Peyer's patch (tissue), 4 donors: ENCODE measurements at regions not wholly inside any gene's neighbourhood (a gene's known extent, or its start where the extent isn't known, plus 50 kb on each side); places are given as distances from the start of the nearest gene placed in this dataset.

Experiments
- DNase-seq, 3 donors: peaks; one replicate each; pipeline ENCODE4 v3.0.0-alpha.2; 2017 to 2019
- H3K27ac ChIP-seq, 4 donors: fragments of 200-600 bp; sonication (generic); one replicate each; pipeline ENCODE4 v1.5.1; 2016 to 2019
- H3K27me3 ChIP-seq, 2 donors: fragments of 200-600 bp; sonication (generic); one replicate each; pipeline ENCODE4 v1.5.1; 2019
- H3K36me3 ChIP-seq, 3 donors: fragments of 200-600 bp; sonication (generic); one replicate each; pipeline ENCODE4 v1.5.1; 2016 to 2019
- H3K4me1 ChIP-seq, 4 donors: fragments of 200-600 bp; sonication (generic); one replicate each; pipeline ENCODE4 v1.5.1; 2016 to 2019
- H3K4me3 ChIP-seq, 4 donors: fragments of 200-600 bp; sonication (generic); 1 replicate in 3 of 4; 2 replicates in 1 of 4; pipeline ENCODE4 v1.5.1; 2016 to 2019; ENCODE audit warnings: mild to moderate bottlenecking in 1 of 4
- H3K9me3 ChIP-seq, 4 donors: fragments of 200-600 bp; sonication (generic); one replicate each; pipeline ENCODE4 v1.5.1; 2016 to 2019; ENCODE audit warnings: mild to moderate bottlenecking in 1 of 4
- CTCF ChIP-seq, 6 experiments: fragments of 450-650 bp in 4 of 6; fragments of 200-600 bp in 2 of 6; sonication (generic) in 1 of 6; IDR thresholded peaks; one replicate each; pipeline ENCODE4 v1.5.1; 2017 to 2019; ENCODE audit warnings: antibody characterized with exemption in 6 of 6, mild to moderate bottlenecking in 3 of 6, moderate library complexity in 1 of 6
- POLR2A ChIP-seq, 2 donors: fragments of 450-650 bp; IDR thresholded peaks; one replicate each; pipeline ENCODE4 v1.5.1; 2017; ENCODE audit warnings: antibody characterized with exemption in 2 of 2, mild to moderate bottlenecking in 2 of 2, moderate library complexity in 2 of 2

DNA sequence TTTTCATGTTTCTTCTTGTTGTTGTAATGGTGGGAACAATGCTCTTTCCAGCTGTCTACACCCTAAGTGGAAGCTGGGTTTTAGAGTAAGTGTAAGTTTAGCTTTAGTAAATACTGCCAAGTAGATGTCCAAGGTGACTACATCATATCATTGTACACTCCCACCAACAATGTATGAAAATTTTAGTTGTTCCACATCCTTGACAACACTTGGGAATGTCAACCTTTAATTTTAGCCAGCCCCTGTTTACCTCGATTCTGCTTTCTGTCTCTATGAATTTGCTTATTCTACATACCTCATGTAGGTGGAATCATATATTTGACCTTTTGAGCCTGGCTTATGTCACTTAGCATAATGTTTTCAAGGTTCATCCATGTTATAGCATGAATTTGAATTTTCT lies 93.0 kb downstream of the MTPAP start:
- H3K4me1 ChIP-seq: no peaks in the 10 kb centered on the region
- no peak overlapping the region for H3K4me3 ChIP-seq
- H3K36me3 ChIP-seq: no peaks in the 10 kb centered on the region
- H3K27ac ChIP-seq: no peak overlapping the region
- DNase-seq: no peak
- TF ChIP-seq POLR2A (IDR thresholded peaks at IDR 0.05) (no peak), CTCF (IDR thresholded peaks at IDR 0.05) (no peak)
- peaks cover 0 to 2% (median 0%) of the 10 kb centered on the region in 4 donors for H3K9me3 ChIP-seq
- no peaks in the 10 kb centered on the region for H3K27me3 ChIP-seq

DNA sequence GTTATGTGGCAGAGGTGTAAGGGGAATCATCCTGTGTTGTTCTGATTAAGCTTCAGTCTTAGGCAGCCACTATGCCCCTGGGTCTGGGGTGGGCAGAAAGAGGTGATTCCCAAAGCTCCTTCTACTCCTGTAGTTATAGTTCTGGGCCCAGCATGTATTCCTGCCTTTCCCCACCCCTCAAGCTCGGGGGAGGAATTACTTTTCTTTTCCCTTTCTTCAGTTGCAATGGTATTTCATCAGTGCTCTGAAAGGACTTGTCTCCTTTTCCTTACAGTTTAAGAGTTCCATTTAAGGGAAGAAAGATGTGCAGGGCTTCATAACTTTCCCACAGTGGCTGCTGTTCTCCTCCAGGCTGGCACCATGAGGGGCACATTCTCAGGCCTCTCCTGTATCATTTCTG lies 94.2 kb downstream of the MTPAP start:
- no peak overlapping the region for H3K27ac ChIP-seq
- H3K27me3 ChIP-seq: no peaks in the 10 kb centered on the region
- H3K4me1 ChIP-seq: no peaks in the 10 kb centered on the region
- no peaks in the 10 kb centered on the region for H3K36me3 ChIP-seq
- peaks cover 0 to 2% (median 0%) of the 10 kb centered on the region in 4 donors for H3K9me3 ChIP-seq
- TF ChIP-seq POLR2A (IDR thresholded peaks at IDR 0.05) (no peak), CTCF (IDR thresholded peaks at IDR 0.05) (no peak)
- H3K4me3 ChIP-seq: no peak overlapping the region
- DNase-seq: no peak

GRCh38 chr10:30248728-30249127 lies 100.3 kb downstream of the MTPAP start:
- no peak for TF ChIP-seq POLR2A (IDR thresholded peaks at IDR 0.05)
- no peak for TF ChIP-seq CTCF (IDR thresholded peaks at IDR 0.05)
- no peak overlapping the region for H3K4me3 ChIP-seq
- no peak for DNase-seq
- H3K27ac ChIP-seq: no peak overlapping the region
- H3K4me1 ChIP-seq: no peaks in the 10 kb centered on the region
- no peaks in the 10 kb centered on the region for H3K27me3 ChIP-seq
- peaks cover 0 to 1% (median 0%) of the 10 kb centered on the region in 4 donors for H3K9me3 ChIP-seq
- no peaks in the 10 kb centered on the region for H3K36me3 ChIP-seq

GRCh38 chr10:30247704-30248103 lies 101.4 kb downstream of the MTPAP start:
- no peak for DNase-seq
- TF ChIP-seq POLR2A (IDR thresholded peaks at IDR 0.05) (no peak), CTCF (IDR thresholded peaks at IDR 0.05) (no peak)
- Histone ChIP-seq H3K27ac (no peak overlapping the region), H3K27me3 (no peaks in the 10 kb centered on the region), H3K4me3 (no peak overlapping the region), H3K36me3 (no peaks in the 10 kb centered on the region), H3K4me1 (no peaks in the 10 kb centered on the region), H3K9me3 (no peaks in the 10 kb centered on the region)

- H3K4me1 ChIP-seq: no peaks in the 10 kb centered on the region
Observed at GRCh38 chr10:30241422-30242110, 107.5 kb downstream of the MTPAP start.

More at GRCh38 chr10:30241422-30242110, 107.5 kb downstream of the MTPAP start:
- Histone ChIP-seq H3K36me3 (no peaks in the 10 kb centered on the region), H3K27me3 (no peaks in the 10 kb centered on the region), H3K27ac (no peak overlapping the region), H3K4me3 (no peak overlapping the region), H3K9me3 (no peaks in the 10 kb centered on the region)
- TF ChIP-seq CTCF (IDR thresholded peaks at IDR 0.05): no peak
- TF ChIP-seq POLR2A (IDR thresholded peaks at IDR 0.05): no peak
- DNase-seq: no peak
